Lower leg skin (tissue), 4 donors: ENCODE measurements at regions not wholly inside any gene's neighbourhood (a gene's known extent, or its start where the extent isn't known, plus 50 kb on each side); places are given as distances from the start of the nearest gene placed in this dataset.

Experiments
- DNase-seq, 2 donors: peaks; one replicate each; pipeline ENCODE4 v3.0.0-alpha.2; 2019; ENCODE audit warnings: low spot score in 2 of 2
- H3K4me3 ChIP-seq: fragments of 200-600 bp; sonication (generic); 2 replicates; pipeline ENCODE4 v1.5.1; 2017; ENCODE audit warnings: mild to moderate bottlenecking, low read depth; ENCODE audit not compliant: poor library complexity, severe bottlenecking
- CTCF ChIP-seq, 3 donors: fragments of 450-650 bp; IDR thresholded peaks; one replicate each; pipeline ENCODE4 v1.5.1; 2016; ENCODE audit warnings: antibody characterized with exemption in 3 of 3, mild to moderate bottlenecking in 3 of 3, moderate library complexity in 2 of 3
- POLR2A ChIP-seq, 2 donors: fragments of 450-650 bp; IDR thresholded peaks; one replicate each; pipeline ENCODE4 v1.6.1; 2016 to 2017; ENCODE audit warnings: antibody characterized with exemption in 2 of 2, mild to moderate bottlenecking in 1 of 2, moderate library complexity in 1 of 2
- WGBS, 2 donors: methylation state at CpG; one replicate each; pipeline ENCODE4 v1.1.5; 2018; 5-methylcytosine and 5-hydroxymethylcytosine counted together
- intact Hi-C: fragments of 100-400 bp; cut with DNase I; formaldehyde crosslinking; loops from one replicate; pipeline ENCODE4 v1.15.0; 2023; ENCODE audit warnings: low total_unique reads

- intact Hi-C loops = no loop called here
- no peak for TF ChIP-seq CTCF (IDR thresholded peaks at IDR 0.05)
- DNase-seq = no peak
- H3K4me3 ChIP-seq = no peak overlapping the region
- WGBS, 2 donors = 83 to 89% methylated on average over 10 of the region's 10 CpGs
Observed at GRCh38 chr22:27660306-27660705, 141.2 kb downstream of the MN1 start.

GRCh38 chr22:27662359-27663301 lies 138.9 kb downstream of the MN1 start:
- intact Hi-C loops = no loop called here
- H3K4me3 ChIP-seq = no peak overlapping the region
- no peak for DNase-seq
- 61 to 66% methylated on average over 12 to 13 of the region's 13 CpGs for WGBS, 2 donors
- TF ChIP-seq CTCF (IDR thresholded peaks at IDR 0.05) (no peak), POLR2A (IDR thresholded peaks at IDR 0.05) (no peak)

- DNase-seq = no peak
- TF ChIP-seq CTCF (IDR thresholded peaks at IDR 0.05) (no peak), POLR2A (IDR thresholded peaks at IDR 0.05) (no peak)
- 55 to 58% methylated on average over 5 of the region's 5 CpGs for WGBS, 2 donors
- no peak overlapping the region for H3K4me3 ChIP-seq
- intact Hi-C loops = no loop called here
Observed at GRCh38 chr22:27663812-27664211, 137.7 kb downstream of the MN1 start.

GRCh38 chr22:27666272-27666997 lies 135.1 kb downstream of the MN1 start:
- 88 to 92% methylated on average over 4 of the region's 4 CpGs for WGBS, 2 donors
- no peak for TF ChIP-seq POLR2A (IDR thresholded peaks at IDR 0.05)
- no peak for TF ChIP-seq CTCF (IDR thresholded peaks at IDR 0.05)
- DNase-seq = no peak
- intact Hi-C loops = no loop called here
- no peak overlapping the region for H3K4me3 ChIP-seq

- H3K4me3 ChIP-seq = no peak overlapping the region
- intact Hi-C loops = no loop called here
- TF ChIP-seq POLR2A (IDR thresholded peaks at IDR 0.05) = no peak
- no peak for TF ChIP-seq CTCF (IDR thresholded peaks at IDR 0.05)
- 61 to 74% methylated on average over 16 of the region's 16 CpGs for WGBS, 2 donors
- no peak for DNase-seq
Observed at GRCh38 chr22:27667121-27667843, 134.3 kb downstream of the MN1 start.
